PC-3 (cell line): ENCODE measurements at regions not wholly inside any gene's neighbourhood (a gene's known extent, or its start where the extent isn't known, plus 50 kb on each side); places are given as distances from the start of the nearest gene placed in this dataset.
"Not testable (repeated sequence)": the region's sequence is repeated elsewhere in the genome, so short reads cannot be mapped to it uniquely, and the experiment has no call there.

Experiments used
- ATAC-seq: fragments of 200-7000 bp; cut with Tn5 transposase; 2 replicates; pipeline ENCODE4 v1.9.1; 2020; ENCODE audit warnings: mild to moderate bottlenecking, moderate library complexity
- BruUV-seq: library from RNA; stranded (reverse); fragments of 400-500 nt; replicated peaks from 2 replicates; lab custom pipeline; 2021; lab: Mats Ljungman, UMichigan
- CTCF ChIA-PET: fragments of 300-600 bp; sonication (Branson Sonifier 250); formaldehyde crosslinking; loops from one replicate; lab custom pipeline; 2022; ENCODE audit warnings: antibody characterized with exemption; lab: Charles Lee
- POLR2A ChIA-PET: fragments of 300-600 bp; sonication (Branson Sonifier 250); formaldehyde crosslinking; loops from one replicate; lab custom pipeline; 2022; ENCODE audit warnings: antibody characterized with exemption; ENCODE audit not compliant: unreplicated experiment; lab: Charles Lee
- DNase-seq: peaks from one replicate; pipeline ENCODE4 v3.0.0-alpha.2; 2015
- H2AFZ ChIP-seq: fragments of 300-600 bp; sonication (generic); 2 replicates; pipeline ENCODE4 v1.6.0; 2016; ENCODE audit warnings: antibody characterized with exemption, low read length
- H3F3A ChIP-seq: fragments of 300-600 bp; sonication (generic); one replicate; pipeline ENCODE4 v1.6.0; 2017; ENCODE audit warnings: antibody characterized with exemption, low read length, control low read depth, mild to moderate bottlenecking; ENCODE audit not compliant: unreplicated experiment
- H3K27ac ChIP-seq: fragments of 300-600 bp; sonication (generic); 2 replicates; pipeline ENCODE4 v1.5.1; 2016; ENCODE audit warnings: mild to moderate bottlenecking, low read length
- H3K27me3 ChIP-seq: fragments of 300-600 bp; sonication (generic); 2 replicates; pipeline ENCODE4 v1.6.1; 2016; ENCODE audit warnings: low read length, mixed read lengths
- H3K36me3 ChIP-seq: fragments of 300-600 bp; sonication (generic); 2 replicates; pipeline ENCODE4 v1.6.1; 2016; ENCODE audit warnings: low read depth, mixed run types, low read length, mixed read lengths
- H3K4me1 ChIP-seq: fragments of 300-600 bp; sonication (generic); 2 replicates; pipeline ENCODE4 v1.5.1; 2016; ENCODE audit warnings: low read length; ENCODE audit not compliant: insufficient read depth
- H3K4me2 ChIP-seq: fragments of 300-600 bp; sonication (generic); 2 replicates; pipeline ENCODE4 v1.6.0; 2016; ENCODE audit warnings: low read length
- H3K4me3 ChIP-seq: fragments of 300-600 bp; sonication (generic); 2 replicates; pipeline ENCODE4 v1.5.1; 2016; ENCODE audit warnings: mild to moderate bottlenecking, low read length, mixed read lengths
- H3K79me2 ChIP-seq: fragments of 300-600 bp; sonication (generic); 2 replicates; pipeline ENCODE4 v1.6.1; 2017; ENCODE audit warnings: low read length, mixed read lengths
- H3K9ac ChIP-seq: fragments of 300-600 bp; sonication (generic); 2 replicates; pipeline ENCODE4 v1.6.0; 2016; ENCODE audit warnings: mild to moderate bottlenecking, low read length
- H3K9me2 ChIP-seq: fragments of 300-600 bp; sonication (generic); replicated peaks from 2 replicates; pipeline ENCODE4 v1.6.1; 2016; ENCODE audit warnings: mixed run types, low read length, mixed read lengths
- H3K9me3 ChIP-seq: fragments of 300-600 bp; sonication (generic); 2 replicates; pipeline ENCODE4 v1.6.1; 2016; ENCODE audit warnings: low read length, mixed read lengths
- H4K20me1 ChIP-seq: fragments of 300-600 bp; sonication (generic); 2 replicates; pipeline ENCODE4 v1.6.1; 2016; ENCODE audit warnings: low read length, mixed read lengths
- EZH2 ChIP-seq: fragments of 300-600 bp; sonication (generic); IDR thresholded peaks from one replicate; pipeline ENCODE4 v1.6.1; 2017; ENCODE audit warnings: antibody characterized with exemption, mild to moderate bottlenecking, low read length; ENCODE audit not compliant: unreplicated experiment
- EZH2phosphoT487 ChIP-seq: fragments of 300-600 bp; sonication (generic); IDR thresholded peaks from 2 replicates; pipeline ENCODE4 v1.6.1; 2018; ENCODE audit warnings: mild to moderate bottlenecking, antibody characterized with exemption, low read length, borderline replicate concordance
- intact Hi-C: fragments of 100-400 bp; cut with micrococcal nuclease; formaldehyde crosslinking; loops from 2 replicates; pipeline ENCODE4 v1.9.0; 2023
- TF ChIP-seq, protein P1 (sequence below): fragments of 300-600 bp; sonication (generic); conservative IDR thresholded peaks from 2 replicates; pipeline ENCODE4 v1.5.1; 2017; ENCODE audit warnings: antibody characterized with exemption, low read depth, mild to moderate bottlenecking, low read length

DNA sequence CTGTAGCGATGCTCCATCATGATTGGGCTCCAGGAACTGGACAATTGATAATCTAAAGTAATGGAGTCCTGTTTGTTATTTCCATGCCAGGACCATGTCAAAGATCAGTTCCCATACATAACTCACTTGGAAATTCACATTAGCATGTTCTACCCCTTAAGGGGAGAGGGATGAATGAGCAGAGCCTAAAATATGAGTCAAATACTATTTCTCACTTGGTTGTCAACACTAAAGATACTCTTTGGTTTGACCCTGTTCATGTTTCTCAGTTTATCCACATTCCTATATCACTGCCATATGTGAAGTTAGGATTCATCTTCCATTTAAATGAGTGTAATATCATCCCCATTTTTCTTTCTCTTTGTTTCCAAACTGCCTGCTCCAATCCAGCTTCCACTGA is 321.6 kb upstream of the PAPPA start:
- no peaks in the 10 kb centered on the region for H3K4me1 ChIP-seq
- no peaks in the 10 kb centered on the region for H3F3A ChIP-seq
- DNase-seq (no peak), ATAC-seq (no peak)
- ChIA-PET POLR2A (no interaction called here), CTCF (no interaction called here)
- intact Hi-C loops = no loop called here
- H3K9ac ChIP-seq = no peak overlapping the region
- no peaks in the 10 kb centered on the region for H4K20me1 ChIP-seq
- no peaks in the 10 kb centered on the region for H3K27me3 ChIP-seq
- H3K4me3 ChIP-seq = no peak overlapping the region
- H3K9me2 ChIP-seq = no peaks in the 10 kb centered on the region
- no TSS peak for BruUV-seq
- no peak overlapping the region for H3K27ac ChIP-seq
- no peaks in the 10 kb centered on the region for H3K79me2 ChIP-seq
- H3K9me3 ChIP-seq = no peaks in the 10 kb centered on the region
- TF ChIP-seq EZH2 = no peak
- TF ChIP-seq, protein P1, sequence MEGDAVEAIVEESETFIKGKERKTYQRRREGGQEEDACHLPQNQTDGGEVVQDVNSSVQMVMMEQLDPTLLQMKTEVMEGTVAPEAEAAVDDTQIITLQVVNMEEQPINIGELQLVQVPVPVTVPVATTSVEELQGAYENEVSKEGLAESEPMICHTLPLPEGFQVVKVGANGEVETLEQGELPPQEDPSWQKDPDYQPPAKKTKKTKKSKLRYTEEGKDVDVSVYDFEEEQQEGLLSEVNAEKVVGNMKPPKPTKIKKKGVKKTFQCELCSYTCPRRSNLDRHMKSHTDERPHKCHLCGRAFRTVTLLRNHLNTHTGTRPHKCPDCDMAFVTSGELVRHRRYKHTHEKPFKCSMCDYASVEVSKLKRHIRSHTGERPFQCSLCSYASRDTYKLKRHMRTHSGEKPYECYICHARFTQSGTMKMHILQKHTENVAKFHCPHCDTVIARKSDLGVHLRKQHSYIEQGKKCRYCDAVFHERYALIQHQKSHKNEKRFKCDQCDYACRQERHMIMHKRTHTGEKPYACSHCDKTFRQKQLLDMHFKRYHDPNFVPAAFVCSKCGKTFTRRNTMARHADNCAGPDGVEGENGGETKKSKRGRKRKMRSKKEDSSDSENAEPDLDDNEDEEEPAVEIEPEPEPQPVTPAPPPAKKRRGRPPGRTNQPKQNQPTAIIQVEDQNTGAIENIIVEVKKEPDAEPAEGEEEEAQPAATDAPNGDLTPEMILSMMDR = no peak
- TF ChIP-seq EZH2phosphoT487 = no peak
- no peak overlapping the region for H3K4me2 ChIP-seq
- H3K36me3 ChIP-seq = no peaks in the 10 kb centered on the region
- H2AFZ ChIP-seq = no peak overlapping the region

DNA sequence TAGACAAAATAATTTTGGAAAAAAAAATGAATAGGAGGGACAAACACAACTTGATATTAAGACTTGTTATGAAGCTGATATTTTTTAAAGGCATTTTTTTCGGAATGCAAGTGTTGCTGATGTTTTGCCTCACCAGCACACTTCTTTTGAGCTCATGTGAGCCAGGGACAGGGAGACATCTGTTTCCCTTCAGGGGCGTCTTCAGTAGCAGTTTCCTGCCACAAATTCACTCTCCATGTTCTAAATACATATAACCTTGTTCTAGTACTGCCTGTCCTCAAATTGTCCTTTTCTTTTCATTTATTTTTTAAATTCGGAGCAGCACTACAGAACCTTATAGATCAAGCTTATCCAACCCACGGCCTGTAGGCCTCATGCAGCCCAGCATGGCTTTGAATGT is 316.0 kb upstream of the PAPPA start:
- Histone ChIP-seq H3F3A (no peaks in the 10 kb centered on the region), H3K4me2 (no peak overlapping the region), H3K79me2 (no peaks in the 10 kb centered on the region), H4K20me1 (no peaks in the 10 kb centered on the region), H3K4me1 (no peaks in the 10 kb centered on the region), H2AFZ (no peak overlapping the region), H3K36me3 (no peaks in the 10 kb centered on the region), H3K9me2 (no peaks in the 10 kb centered on the region), H3K9ac (no peak overlapping the region), H3K9me3 (no peaks in the 10 kb centered on the region), H3K27me3 (no peaks in the 10 kb centered on the region), H3K27ac (no peak overlapping the region), H3K4me3 (no peak overlapping the region)
- CTCF ChIA-PET = no interaction called here
- POLR2A ChIA-PET = no interaction called here
- TF ChIP-seq EZH2 = no peak
- TF ChIP-seq, protein P1 = no peak
- TF ChIP-seq EZH2phosphoT487 = no peak
- BruUV-seq = no TSS peak
- intact Hi-C loops = no loop called here
- DNase-seq = no peak
- ATAC-seq = no peak

DNA sequence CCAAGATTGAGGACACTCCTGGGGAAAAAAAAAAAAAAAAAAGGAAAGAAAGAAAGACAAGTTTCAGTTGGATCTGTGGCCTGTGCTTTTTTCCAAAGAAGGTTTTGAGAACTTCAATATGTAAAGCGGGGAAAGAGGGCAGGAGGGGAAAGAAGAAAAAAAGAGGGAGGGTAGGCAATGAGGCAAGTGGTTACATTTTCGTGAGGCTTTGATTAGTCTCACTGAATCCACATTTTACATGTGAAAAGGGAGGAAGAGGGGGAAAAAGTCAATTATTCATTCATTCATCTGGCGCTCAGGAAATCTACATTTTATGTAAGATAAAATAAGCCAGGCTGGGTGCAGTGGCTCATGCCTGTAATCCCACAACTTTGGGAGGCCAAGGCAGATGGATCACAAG is 315.2 kb upstream of the PAPPA start:
- intact Hi-C loops = no loop called here
- Histone ChIP-seq H3K9ac (no peak overlapping the region), H3F3A (no peaks in the 10 kb centered on the region), H3K4me1 (no peaks in the 10 kb centered on the region), H3K4me2 (no peak overlapping the region), H3K4me3 (no peak overlapping the region), H2AFZ (no peak overlapping the region), H3K36me3 (no peaks in the 10 kb centered on the region), H3K9me2 (no peaks in the 10 kb centered on the region), H4K20me1 (no peaks in the 10 kb centered on the region), H3K27ac (no peak overlapping the region), H3K9me3 (no peaks in the 10 kb centered on the region), H3K79me2 (no peaks in the 10 kb centered on the region), H3K27me3 (no peaks in the 10 kb centered on the region)
- no TSS peak for BruUV-seq
- DNase-seq (no peak), ATAC-seq (no peak)
- TF ChIP-seq EZH2 (no peak), EZH2phosphoT487 (no peak)
- TF ChIP-seq, protein P1 = no peak
- ChIA-PET CTCF (no interaction called here), POLR2A (no interaction called here)

DNA sequence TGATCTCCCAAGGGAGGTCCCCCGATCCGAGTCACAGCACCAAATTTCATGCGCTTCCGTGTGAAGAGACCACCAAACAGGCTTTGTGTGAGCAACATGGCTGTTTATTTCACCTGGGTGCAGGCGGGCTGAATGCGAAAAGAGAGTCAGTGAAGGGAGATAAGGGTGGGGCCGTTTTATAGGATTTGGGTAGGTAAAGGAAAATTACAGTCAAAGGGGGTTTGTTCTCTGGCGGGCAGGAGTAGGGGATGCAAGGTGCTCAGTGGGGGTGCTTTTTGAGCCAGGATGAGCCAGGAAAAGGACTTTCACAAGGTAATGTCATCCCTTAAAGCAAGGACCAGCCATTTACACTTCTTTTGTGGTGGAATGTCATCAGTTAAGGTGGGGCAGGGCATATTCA is 309.2 kb upstream of the PAPPA start:
- H3K4me2 ChIP-seq, H3K79me2 ChIP-seq, POLR2A ChIA-PET, H3K9me2 ChIP-seq, BruUV-seq, H3K9me3 ChIP-seq, ATAC-seq, H3K4me3 ChIP-seq, H3K9ac ChIP-seq, CTCF ChIA-PET, H3K27ac ChIP-seq, H3K36me3 ChIP-seq, H3F3A ChIP-seq, H3K27me3 ChIP-seq, intact Hi-C loops, H4K20me1 ChIP-seq, H2AFZ ChIP-seq, DNase-seq: not testable (repeated sequence)
- peaks cover 15% of the 10 kb centered on the region for H3K4me1 ChIP-seq
